ENCODE measurements at regions not wholly inside any gene's neighbourhood (a gene's known extent, or its start where the extent isn't known, plus 50 kb on each side); places are given as distances from the start of the nearest gene placed in this dataset.

GRCh38 chr13:22118158-22118557 lies 447.3 kb downstream of the FGF9 start:
- H3K27me3 Mint-ChIP-seq (ENCODE audit: low read depth, poor library complexity) = peaks cover 2% of the 10 kb centered on the region
- TF ChIP-seq CTCF (IDR thresholded peaks at IDR 0.05) = no peak
- no peak overlapping the region for H3K4me3 Mint-ChIP-seq
- peaks cover 10% of the 10 kb centered on the region for H3K36me3 Mint-ChIP-seq (ENCODE audit: low read depth)
- no peak for DNase-seq
- peaks cover 7% of the 10 kb centered on the region for H3K9me3 Mint-ChIP-seq
- H3K4me1 Mint-ChIP-seq = peaks cover 91% of the 10 kb centered on the region
- no peak overlapping the region for H3K27ac Mint-ChIP-seq

- peak overlapping the region; percentile 35 for H3K27ac Mint-ChIP-seq
- no peak overlapping the region for H3K4me3 Mint-ChIP-seq
- H3K36me3 Mint-ChIP-seq (ENCODE audit: low read depth) = peaks cover 5% of the 10 kb centered on the region
- TF ChIP-seq CTCF (IDR thresholded peaks at IDR 0.05) = no peak
- DNase-seq = no peak
- H3K27me3 Mint-ChIP-seq (ENCODE audit: low read depth, poor library complexity) = no peaks in the 10 kb centered on the region
- peaks cover 68% of the 10 kb centered on the region for H3K4me1 Mint-ChIP-seq
- H3K9me3 Mint-ChIP-seq = no peaks in the 10 kb centered on the region
These were observed 449.8 kb downstream of the FGF9 start for GRCh38 chr13:22120646-22121045.

- H3K27me3 Mint-ChIP-seq (ENCODE audit: low read depth, poor library complexity) = no peaks in the 10 kb centered on the region
- peaks cover 5% of the 10 kb centered on the region for H3K36me3 Mint-ChIP-seq (ENCODE audit: low read depth)
- no peak for TF ChIP-seq CTCF (IDR thresholded peaks at IDR 0.05)
- H3K9me3 Mint-ChIP-seq = no peaks in the 10 kb centered on the region
- DNase-seq = no peak
- H3K4me1 Mint-ChIP-seq = peaks cover 62% of the 10 kb centered on the region
- no peak overlapping the region for H3K27ac Mint-ChIP-seq
- no peak overlapping the region for H3K4me3 Mint-ChIP-seq
These were observed 450.4 kb downstream of the FGF9 start for GRCh38 chr13:22121146-22121739.

GRCh38 chr13:22126433-22127021 lies 455.7 kb downstream of the FGF9 start:
- no peak for TF ChIP-seq CTCF (IDR thresholded peaks at IDR 0.05)
- H3K4me1 Mint-ChIP-seq = peaks cover 21% of the 10 kb centered on the region
- H3K4me3 Mint-ChIP-seq = no peak overlapping the region
- H3K27ac Mint-ChIP-seq = no peak overlapping the region
- peaks cover 26% of the 10 kb centered on the region for H3K36me3 Mint-ChIP-seq (ENCODE audit: low read depth)
- no peaks in the 10 kb centered on the region for H3K27me3 Mint-ChIP-seq (ENCODE audit: low read depth, poor library complexity)
- DNase-seq = no peak
- peaks cover 32% of the 10 kb centered on the region for H3K9me3 Mint-ChIP-seq

GRCh38 chr13:22127277-22128164 lies 456.6 kb downstream of the FGF9 start:
- Mint-ChIP-seq H3K36me3 (ENCODE audit: low read depth) (peaks cover 36% of the 10 kb centered on the region), H3K9me3 (peaks cover 41% of the 10 kb centered on the region), H3K27me3 (ENCODE audit: low read depth, poor library complexity) (no peaks in the 10 kb centered on the region), H3K4me3 (no peak overlapping the region), H3K27ac (no peak overlapping the region), H3K4me1 (peaks cover 11% of the 10 kb centered on the region)
- TF ChIP-seq CTCF (IDR thresholded peaks at IDR 0.05) = no peak
- DNase-seq = no peak
